Naive thymus-derived CD4-positive, alpha-beta T cell (primary cell): ENCODE measurements at regions not wholly inside any gene's neighbourhood (a gene's known extent, or its start where the extent isn't known, plus 50 kb on each side); places are given as distances from the start of the nearest gene placed in this dataset.

Source experiments
- ATAC-seq: fragments of 150-1000 bp; cut with Tn5 transposase; 2 replicates; pipeline ENCODE4 v1.10.0; 2021; ENCODE audit warnings: mild to moderate bottlenecking, moderate library complexity
- CTCF ChIA-PET: fragments of 350-600 bp; sonication (Branson Sonifier 250); formaldehyde crosslinking; loops from one replicate; lab custom pipeline; 2021; ENCODE audit warnings: antibody characterized with exemption; lab: Charles Lee
- POLR2A ChIA-PET: fragments of 350-600 bp; sonication (Branson Sonifier 250); formaldehyde crosslinking; loops from one replicate; lab custom pipeline; 2021; ENCODE audit warnings: antibody characterized with exemption, inconsistent platforms; lab: Charles Lee
- DNase-seq, 9 donors: peaks; one replicate each; pipeline versions ENCODE4 v3.0.0 to v3.0.0-alpha.2; 2020 to 2022; ENCODE audit warnings: mixed read lengths in 1 of 9
- H3K27ac ChIP-seq: one replicate; pipeline ENCODE4 v1.7.0; 2013; ENCODE audit warnings: mild to moderate bottlenecking, low read depth, low read length, moderate library complexity
- H3K27me3 ChIP-seq, 2 donors: one replicate each; pipeline ENCODE4 v1.7.0; 2013; ENCODE audit warnings: low read length in 2 of 2, mild to moderate bottlenecking in 2 of 2, moderate library complexity in 2 of 2; ENCODE audit not compliant: control insufficient read depth in 2 of 2, insufficient read depth in 2 of 2
- H3K36me3 ChIP-seq, 3 experiments: 1 replicate in 2 of 3; 2 replicates in 1 of 3; pipeline ENCODE4 v1.7.0; 2013; ENCODE audit warnings: low read length in 3 of 3, mild to moderate bottlenecking in 3 of 3, moderate library complexity in 1 of 3; ENCODE audit not compliant: insufficient read depth in 3 of 3, control insufficient read depth in 2 of 3
- H3K4me1 ChIP-seq, 2 donors: one replicate each; pipeline ENCODE4 v1.7.0; 2013; ENCODE audit warnings: low read length in 2 of 2, mild to moderate bottlenecking in 2 of 2, moderate library complexity in 1 of 2; ENCODE audit not compliant: control insufficient read depth in 2 of 2, insufficient read depth in 2 of 2
- H3K4me3 ChIP-seq: 2 replicates; pipeline ENCODE4 v1.7.0; 2013; ENCODE audit warnings: mild to moderate bottlenecking, low read length
- H3K9me3 ChIP-seq, 3 experiments: 1 replicate in 2 of 3; 2 replicates in 1 of 3; pipeline ENCODE4 v1.7.0; 2013; ENCODE audit warnings: low read length in 3 of 3; ENCODE audit not compliant: control insufficient read depth in 2 of 3
- H3K27ac Mint-ChIP-seq, 9 donors: one replicate each; pipeline ENCODE4 v1.8.0; 2020 to 2022; ENCODE audit warnings: mixed read lengths in 9 of 9, mild to moderate bottlenecking in 8 of 9, moderate library complexity in 5 of 9, inconsistent platforms in 2 of 9
- H3K27me3 Mint-ChIP-seq, 5 donors: one replicate each; pipeline ENCODE4 v1.8.0; 2021 to 2022; ENCODE audit warnings: mixed read lengths in 5 of 5, mild to moderate bottlenecking in 1 of 5
- H3K36me3 Mint-ChIP-seq, 5 donors: one replicate each; pipeline ENCODE4 v1.8.0; 2020 to 2022; ENCODE audit warnings: mixed read lengths in 5 of 5, mild to moderate bottlenecking in 3 of 5, inconsistent platforms in 1 of 5
- H3K4me1 Mint-ChIP-seq, 7 donors: one replicate each; pipeline ENCODE4 v1.8.0; 2020 to 2022; ENCODE audit warnings: mixed read lengths in 7 of 7, mild to moderate bottlenecking in 3 of 7, inconsistent platforms in 1 of 7
- H3K4me3 Mint-ChIP-seq, 10 donors: one replicate each; pipeline ENCODE4 v1.8.0; 2020 to 2022; ENCODE audit warnings: mild to moderate bottlenecking in 10 of 10, mixed read lengths in 10 of 10, moderate library complexity in 6 of 10, inconsistent platforms in 2 of 10
- H3K9me3 Mint-ChIP-seq, 11 donors: one replicate each; pipeline ENCODE4 v1.8.0; 2020 to 2022; ENCODE audit warnings: mixed read lengths in 11 of 11, mild to moderate bottlenecking in 4 of 11, inconsistent platforms in 1 of 11, moderate library complexity in 1 of 11
- intact Hi-C, 2 donors: fragments of 100-400 bp; cut with micrococcal nuclease; formaldehyde crosslinking; loops; one replicate each; pipeline ENCODE4 v1.15.1; 2023

DNA sequence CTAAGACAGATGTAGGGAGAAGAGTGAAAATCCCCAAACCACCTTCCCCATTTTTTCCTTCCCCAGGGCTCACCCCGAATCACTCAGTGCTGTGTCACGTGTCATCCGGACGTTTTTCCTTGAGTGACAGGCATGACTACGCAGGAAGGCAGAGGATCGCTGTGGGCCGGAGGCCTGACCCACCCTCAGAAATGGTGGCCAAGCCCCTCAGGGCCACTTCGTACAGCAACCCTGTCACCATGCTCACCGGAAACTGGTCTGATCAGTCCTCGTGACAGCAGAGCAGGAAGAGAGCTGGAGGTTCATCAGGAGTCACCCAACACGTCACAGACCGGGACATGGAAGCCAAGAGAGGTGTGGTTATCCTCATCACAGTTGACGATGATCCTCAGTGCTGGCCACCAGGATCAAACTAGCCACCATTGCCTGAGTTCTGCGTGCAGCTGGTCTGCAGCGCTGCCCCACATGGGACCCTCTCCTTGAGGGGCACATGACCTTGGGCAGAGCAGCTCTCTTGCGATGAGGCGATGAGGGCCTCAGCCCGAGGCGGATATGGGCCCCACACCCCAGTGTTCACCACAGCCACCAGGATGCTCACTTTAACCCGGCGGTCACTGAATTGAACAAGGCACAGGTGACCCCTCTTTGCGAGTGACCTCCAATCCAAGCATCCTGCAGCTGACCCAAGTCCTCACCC is 99.3 kb upstream of the INSIG1 start:
- Histone ChIP-seq H3K9me3 (peaks cover 0 to 18% (median 0%) of the 10 kb centered on the region in 3 experiments), H3K4me3 (no peak overlapping the region), H3K27me3 (no peaks in the 10 kb centered on the region), H3K27ac (no peak overlapping the region), H3K36me3 (no peaks in the 10 kb centered on the region), H3K4me1 (no peaks in the 10 kb centered on the region)
- DNase-seq (no peak), ATAC-seq (no peak)
- ChIA-PET POLR2A (no interaction called here), CTCF (interaction anchor here (1.0 kb wide), 1 partner anchor 146 kb away, joined by 3 read pairs; no protein-coding TSS in a partner anchor)
- H3K4me1 Mint-ChIP-seq: peaks cover 0 to 18% (median 0%) of the 10 kb centered on the region in 7 donors
- no peak overlapping the region for H3K27ac Mint-ChIP-seq
- peaks cover 0 to 10% (median 3%) of the 10 kb centered on the region in 5 donors for H3K27me3 Mint-ChIP-seq
- intact Hi-C loops: no loop called here
- peaks cover 0 to 35% (median 10%) of the 10 kb centered on the region in 11 donors for H3K9me3 Mint-ChIP-seq
- H3K36me3 Mint-ChIP-seq: peaks cover 0 to 7% (median 0%) of the 10 kb centered on the region in 5 donors
- no peak overlapping the region for H3K4me3 Mint-ChIP-seq

DNA sequence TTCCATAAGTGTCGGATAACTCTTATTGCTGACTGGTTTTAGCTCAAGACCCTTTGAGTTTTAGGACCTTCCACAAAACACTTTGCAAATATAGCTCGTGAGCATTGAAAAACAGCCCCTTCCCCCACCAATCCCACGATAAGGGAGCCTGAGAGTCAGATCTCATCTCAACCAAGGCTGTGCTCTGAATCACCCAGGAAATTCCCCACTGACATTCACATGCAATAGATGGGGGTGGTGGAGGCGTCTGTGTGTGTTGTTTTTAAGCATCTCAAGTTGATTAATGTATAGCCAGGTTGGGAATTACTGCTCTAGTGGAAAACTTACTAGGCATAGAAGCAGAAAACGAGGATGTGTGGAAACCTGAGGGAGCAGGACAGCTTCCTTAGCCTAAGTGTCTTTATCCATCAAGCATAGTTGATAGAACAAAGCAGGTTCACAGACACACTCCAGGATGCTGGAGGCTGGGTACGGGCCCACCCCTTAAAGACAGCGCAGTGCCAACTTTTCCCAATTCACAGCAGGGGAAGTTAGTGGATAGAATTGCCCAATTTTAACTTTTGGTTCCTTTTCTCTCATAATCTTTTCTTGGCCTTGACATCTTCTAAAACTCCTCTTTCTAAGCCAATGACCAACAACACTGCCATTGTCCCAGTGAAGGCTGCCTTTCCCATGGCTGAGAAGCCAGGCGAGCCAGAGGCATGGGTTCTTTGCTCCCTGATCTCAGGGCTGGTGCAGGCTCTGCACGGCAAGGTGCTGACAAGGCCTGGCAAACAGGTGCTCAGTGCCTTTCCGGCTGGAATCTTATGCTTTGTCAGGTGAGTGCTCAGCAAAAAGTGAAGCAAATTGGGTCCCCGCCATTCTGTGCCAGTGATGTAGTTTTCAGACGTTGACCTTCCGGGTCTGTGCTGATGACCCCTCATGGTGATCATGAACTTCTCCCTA is 98.5 kb upstream of the INSIG1 start:
- Histone ChIP-seq H3K9me3 (peaks cover 0 to 18% (median 0%) of the 10 kb centered on the region in 3 experiments), H3K4me1 (no peaks in the 10 kb centered on the region), H3K27ac (no peak overlapping the region), H3K4me3 (no peak overlapping the region), H3K36me3 (no peaks in the 10 kb centered on the region), H3K27me3 (no peaks in the 10 kb centered on the region)
- Mint-ChIP-seq H3K27me3 (peaks cover 0 to 10% (median 3%) of the 10 kb centered on the region in 5 donors), H3K36me3 (peaks cover 0 to 7% (median 0%) of the 10 kb centered on the region in 5 donors), H3K27ac (no peak overlapping the region), H3K4me1 (peaks cover 0 to 18% (median 0%) of the 10 kb centered on the region in 7 donors), H3K9me3 (peaks cover 0 to 34% (median 10%) of the 10 kb centered on the region in 11 donors), H3K4me3 (no peak overlapping the region)
- intact Hi-C loops: no loop called here
- CTCF ChIA-PET: interaction anchor here (1.0 kb wide), 1 partner anchor 145 kb away, joined by 3 read pairs; no protein-coding TSS in a partner anchor
- peak in 1 of 9 donors; percentile 59 for DNase-seq
- ATAC-seq: no peak
- POLR2A ChIA-PET: interaction anchor here (1.1 kb wide), 1 partner anchor 98 kb away, joined by 5 read pairs; the partner anchor contains the start of gene INSIG1

DNA sequence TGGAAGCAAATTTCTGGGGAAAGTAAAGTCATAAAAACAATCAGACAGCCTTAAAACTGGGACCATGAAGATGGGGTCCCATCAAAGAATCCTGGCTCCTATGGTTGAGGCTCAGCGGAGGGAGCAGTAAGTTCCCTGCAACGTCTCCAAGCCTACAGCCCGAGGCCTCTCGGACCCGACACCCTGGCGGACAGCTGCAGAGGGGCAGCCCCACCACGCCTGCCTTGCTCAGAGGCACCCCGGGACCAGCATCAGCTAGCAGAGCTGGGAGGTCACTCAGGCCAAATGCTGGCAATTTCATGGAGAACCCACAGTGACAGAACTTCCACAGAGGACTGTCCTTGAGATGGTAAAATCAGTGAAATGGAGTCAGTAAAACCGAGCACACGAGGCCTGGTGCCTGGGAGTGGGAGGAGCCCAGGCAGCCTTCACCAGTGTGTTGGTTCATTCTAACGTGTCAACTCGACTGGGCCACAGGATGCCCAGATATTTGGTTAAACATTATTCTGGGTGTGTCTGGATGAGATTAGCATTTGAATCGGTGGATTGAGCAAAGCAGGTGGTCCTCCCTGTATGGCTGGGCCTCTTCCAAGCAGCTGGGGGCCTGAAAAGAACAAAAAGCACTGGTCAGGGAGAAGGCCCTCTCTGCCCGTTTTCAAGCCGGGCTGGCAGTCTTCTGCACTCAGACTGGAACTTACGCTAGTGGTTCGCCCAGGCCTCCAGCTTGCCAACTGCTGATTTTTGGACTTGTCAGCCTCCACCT is 96.2 kb upstream of the INSIG1 start:
- H3K4me3 ChIP-seq: no peak overlapping the region
- H3K36me3 ChIP-seq: no peaks in the 10 kb centered on the region
- no peak overlapping the region for H3K27ac Mint-ChIP-seq
- no peak for ATAC-seq
- H3K4me1 Mint-ChIP-seq: peaks cover 11 to 37% (median 17%) of the 10 kb centered on the region in 7 donors
- ChIA-PET CTCF (no interaction called here), POLR2A (interaction anchor here (0.6 kb wide), 1 partner anchor 143 kb away, joined by 3 read pairs; no protein-coding TSS in a partner anchor)
- intact Hi-C loops: loop anchor here in 1 of 2 donors (10.0 kb wide), 1 partner anchor 1693 kb away; the partner anchor contains the start of gene LMBR1
- H3K27ac ChIP-seq: no peak overlapping the region
- H3K27me3 Mint-ChIP-seq: peaks cover 0 to 10% (median 0%) of the 10 kb centered on the region in 5 donors
- H3K9me3 ChIP-seq: peaks cover 0 to 7% (median 0%) of the 10 kb centered on the region in 3 experiments
- H3K36me3 Mint-ChIP-seq: peaks cover 0 to 5% (median 0%) of the 10 kb centered on the region in 5 donors
- H3K4me3 Mint-ChIP-seq: no peak overlapping the region
- H3K27me3 ChIP-seq: no peaks in the 10 kb centered on the region
- H3K4me1 ChIP-seq: peaks cover 8% of the 10 kb centered on the region in 2 donors
- peaks cover 0 to 13% (median 4%) of the 10 kb centered on the region in 11 donors for H3K9me3 Mint-ChIP-seq
- no peak for DNase-seq

DNA sequence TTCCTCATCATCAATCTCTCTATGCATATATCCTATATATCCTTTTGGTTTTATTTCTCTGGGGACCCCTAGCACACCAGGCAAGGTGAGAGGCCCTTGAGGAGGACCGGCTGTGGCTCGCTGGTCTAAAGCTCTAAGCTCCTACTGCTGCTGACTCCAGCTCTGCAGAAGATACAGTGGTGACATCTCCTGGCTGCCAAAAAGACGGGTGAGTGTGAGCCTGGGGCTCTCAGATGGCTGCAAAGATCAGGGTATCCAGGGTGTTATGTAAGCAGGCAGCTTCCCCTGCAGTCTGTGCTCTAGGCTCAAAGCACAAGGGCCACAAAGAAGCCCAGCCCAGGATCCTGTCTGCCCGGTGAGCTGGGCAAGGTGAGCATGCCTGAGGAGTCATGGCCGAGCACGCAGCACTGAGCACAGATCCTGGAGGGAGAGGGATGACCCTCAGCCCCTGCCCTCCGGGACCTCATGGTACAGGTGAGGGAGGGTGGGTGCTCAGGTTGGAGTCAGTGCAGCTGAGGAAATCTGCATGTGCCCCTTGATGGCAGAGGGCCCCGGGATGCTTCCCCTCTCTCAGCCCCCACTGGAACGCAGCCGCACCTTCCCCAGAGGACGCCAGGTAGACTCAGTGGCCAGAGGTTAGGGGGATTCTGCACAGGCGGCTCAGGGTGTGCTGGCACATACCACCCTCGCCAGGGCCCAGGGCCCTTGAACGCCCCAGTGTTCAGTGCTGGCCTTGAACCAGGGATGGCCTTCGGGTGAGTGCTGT is 95.4 kb upstream of the INSIG1 start:
- Histone ChIP-seq H3K27me3 (no peaks in the 10 kb centered on the region), H3K36me3 (no peaks in the 10 kb centered on the region), H3K4me1 (peaks cover 8 to 11% of the 10 kb centered on the region in 2 donors), H3K27ac (no peak overlapping the region), H3K4me3 (no peak overlapping the region), H3K9me3 (no peaks in the 10 kb centered on the region)
- no peak overlapping the region for H3K27ac Mint-ChIP-seq
- ATAC-seq: no peak
- H3K9me3 Mint-ChIP-seq: peaks cover 0 to 5% (median 1%) of the 10 kb centered on the region in 11 donors
- peaks cover 0 to 6% (median 0%) of the 10 kb centered on the region in 5 donors for H3K36me3 Mint-ChIP-seq
- intact Hi-C loops: loop anchor here in 1 of 2 donors (10.0 kb wide), 1 partner anchor 1693 kb away; the partner anchor contains the start of gene LMBR1
- H3K27me3 Mint-ChIP-seq: peaks cover 0 to 10% (median 0%) of the 10 kb centered on the region in 5 donors
- ChIA-PET CTCF (no interaction called here), POLR2A (interaction anchor here (0.6 kb wide), 1 partner anchor 142 kb away, joined by 3 read pairs; no protein-coding TSS in a partner anchor)
- peaks cover 15 to 41% (median 21%) of the 10 kb centered on the region in 7 donors for H3K4me1 Mint-ChIP-seq
- no peak overlapping the region for H3K4me3 Mint-ChIP-seq
- no peak for DNase-seq

DNA sequence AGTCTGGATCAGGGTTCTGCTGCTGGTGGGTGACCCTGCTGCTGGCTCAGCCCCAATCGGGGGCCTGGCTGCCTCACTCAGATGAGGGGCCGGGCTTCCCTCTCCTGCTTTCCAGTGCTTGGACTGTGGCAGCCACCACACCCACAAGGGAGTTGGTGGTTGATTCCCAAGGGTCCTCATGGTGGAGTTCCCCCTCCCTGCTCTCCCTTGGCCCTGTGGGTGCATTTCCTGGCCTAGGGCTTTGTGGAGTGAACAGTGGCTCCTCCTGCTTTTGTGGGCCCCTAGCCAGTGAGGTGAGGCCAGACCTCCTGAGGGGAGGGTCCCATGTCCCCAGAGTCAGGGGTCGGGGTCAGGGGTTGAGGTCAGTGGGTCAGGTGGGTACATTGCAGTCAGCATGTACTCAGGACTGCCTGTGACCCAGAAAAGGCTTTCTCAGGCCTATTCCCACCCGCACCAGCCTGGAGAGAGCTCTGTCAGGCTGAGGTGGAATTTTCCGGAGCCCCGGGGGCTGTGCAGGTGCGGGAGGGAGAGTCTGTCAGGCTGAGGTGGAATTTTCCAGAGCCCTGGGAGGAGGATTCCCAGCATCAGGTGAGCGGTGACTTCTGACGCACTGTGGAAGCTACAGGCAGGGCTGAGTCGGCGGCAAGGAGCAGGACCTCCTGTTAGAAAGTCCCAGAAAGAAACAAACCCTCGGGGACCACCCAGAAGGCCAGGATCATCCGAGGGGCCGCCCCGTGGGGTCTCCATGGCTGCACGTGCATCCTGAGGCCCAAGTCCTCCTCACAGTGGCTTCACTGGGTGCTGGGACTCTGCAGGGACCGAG is 94.4 kb upstream of the INSIG1 start:
- H3K9me3 ChIP-seq: no peaks in the 10 kb centered on the region
- DNase-seq (no peak), ATAC-seq (no peak)
- no peaks in the 10 kb centered on the region for H3K27me3 ChIP-seq
- H3K4me1 ChIP-seq: peaks cover 8 to 11% of the 10 kb centered on the region in 2 donors
- H3K9me3 Mint-ChIP-seq: peaks cover 0 to 10% (median 0%) of the 10 kb centered on the region in 11 donors
- H3K36me3 ChIP-seq: no peaks in the 10 kb centered on the region
- H3K36me3 Mint-ChIP-seq: peaks cover 0 to 10% (median 0%) of the 10 kb centered on the region in 5 donors
- H3K27ac ChIP-seq: no peak overlapping the region
- peak overlapping the region in 2 of 9 donors; percentile 8 to 56 for H3K27ac Mint-ChIP-seq
- intact Hi-C loops: loop anchor here in 1 of 2 donors (10.0 kb wide), 1 partner anchor 1692 kb away; the partner anchor contains the start of gene LMBR1
- no peak overlapping the region for H3K4me3 ChIP-seq
- H3K4me1 Mint-ChIP-seq: peaks cover 18 to 45% (median 21%) of the 10 kb centered on the region in 7 donors
- H3K4me3 Mint-ChIP-seq: peak overlapping the region in 1 of 10 donors; percentile 53
- ChIA-PET POLR2A (interaction anchor here (4.8 kb wide), 1 partner anchor 94 kb away, joined by 50 read pairs; the partner anchor contains the start of gene INSIG1), CTCF (no interaction called here)
- H3K27me3 Mint-ChIP-seq: peaks cover 0 to 10% (median 0%) of the 10 kb centered on the region in 5 donors
